ENCODE measurements at regions not wholly inside any gene's neighbourhood (a gene's known extent, or its start where the extent isn't known, plus 50 kb on each side); places are given as distances from the start of the nearest gene placed in this dataset.

DNA sequence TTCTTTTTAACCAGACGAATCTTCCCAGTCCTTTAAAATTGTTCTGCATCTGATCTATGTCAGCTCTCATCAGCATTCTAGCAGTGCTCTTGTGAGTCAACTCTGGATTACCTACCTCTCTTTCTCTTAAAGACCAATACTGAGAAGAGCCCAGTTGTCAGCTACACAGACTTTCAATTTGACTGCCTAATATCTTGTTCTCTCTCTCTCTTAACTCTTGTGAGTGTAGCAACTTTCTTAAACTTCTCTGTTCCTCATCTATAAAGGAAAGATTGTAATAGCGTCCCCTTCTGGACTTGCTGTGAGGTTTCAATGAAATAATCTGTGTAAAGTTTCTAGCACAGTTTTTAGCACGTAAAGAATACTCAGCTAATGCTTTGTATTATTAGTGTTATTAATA is 499.3 kb upstream of the ADAMTS5 start:
- no peak for TF ChIP-seq YY1 (IDR thresholded peaks at IDR 0.05; ENCODE audit: low read depth)
- no peak for TF ChIP-seq TCF12 (IDR thresholded peaks at IDR 0.05; ENCODE audit: low read depth)
- TF ChIP-seq CREB1 (IDR thresholded peaks at IDR 0.05; ENCODE audit: low read depth) = no peak
- TF ChIP-seq EP300 (IDR thresholded peaks at IDR 0.05; ENCODE audit: borderline replicate concordance) = no peak
- TF ChIP-seq TAF1 (IDR thresholded peaks at IDR 0.05; ENCODE audit: low read depth) = no peak
- TF ChIP-seq CEBPB (IDR thresholded peaks at IDR 0.05) = no peak
- TF ChIP-seq, protein P1, sequence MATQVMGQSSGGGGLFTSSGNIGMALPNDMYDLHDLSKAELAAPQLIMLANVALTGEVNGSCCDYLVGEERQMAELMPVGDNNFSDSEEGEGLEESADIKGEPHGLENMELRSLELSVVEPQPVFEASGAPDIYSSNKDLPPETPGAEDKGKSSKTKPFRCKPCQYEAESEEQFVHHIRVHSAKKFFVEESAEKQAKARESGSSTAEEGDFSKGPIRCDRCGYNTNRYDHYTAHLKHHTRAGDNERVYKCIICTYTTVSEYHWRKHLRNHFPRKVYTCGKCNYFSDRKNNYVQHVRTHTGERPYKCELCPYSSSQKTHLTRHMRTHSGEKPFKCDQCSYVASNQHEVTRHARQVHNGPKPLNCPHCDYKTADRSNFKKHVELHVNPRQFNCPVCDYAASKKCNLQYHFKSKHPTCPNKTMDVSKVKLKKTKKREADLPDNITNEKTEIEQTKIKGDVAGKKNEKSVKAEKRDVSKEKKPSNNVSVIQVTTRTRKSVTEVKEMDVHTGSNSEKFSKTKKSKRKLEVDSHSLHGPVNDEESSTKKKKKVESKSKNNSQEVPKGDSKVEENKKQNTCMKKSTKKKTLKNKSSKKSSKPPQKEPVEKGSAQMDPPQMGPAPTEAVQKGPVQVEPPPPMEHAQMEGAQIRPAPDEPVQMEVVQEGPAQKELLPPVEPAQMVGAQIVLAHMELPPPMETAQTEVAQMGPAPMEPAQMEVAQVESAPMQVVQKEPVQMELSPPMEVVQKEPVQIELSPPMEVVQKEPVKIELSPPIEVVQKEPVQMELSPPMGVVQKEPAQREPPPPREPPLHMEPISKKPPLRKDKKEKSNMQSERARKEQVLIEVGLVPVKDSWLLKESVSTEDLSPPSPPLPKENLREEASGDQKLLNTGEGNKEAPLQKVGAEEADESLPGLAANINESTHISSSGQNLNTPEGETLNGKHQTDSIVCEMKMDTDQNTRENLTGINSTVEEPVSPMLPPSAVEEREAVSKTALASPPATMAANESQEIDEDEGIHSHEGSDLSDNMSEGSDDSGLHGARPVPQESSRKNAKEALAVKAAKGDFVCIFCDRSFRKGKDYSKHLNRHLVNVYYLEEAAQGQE (IDR thresholded peaks at IDR 0.05; ENCODE audit: low read depth) = no peak
- TF ChIP-seq EGR1 (IDR thresholded peaks at IDR 0.05) = no peak
- no peak for TF ChIP-seq FOXM1 (IDR thresholded peaks at IDR 0.05; ENCODE audit: borderline replicate concordance, low read depth)

All from Ishikawa (cell line).